Skin of body (tissue), 1 donor: ENCODE measurements at regions not wholly inside any gene's neighbourhood (a gene's known extent, or its start where the extent isn't known, plus 50 kb on each side); places are given as distances from the start of the nearest gene placed in this dataset.
"Not testable (repeated sequence)": the region's sequence is repeated elsewhere in the genome, so short reads cannot be mapped to it uniquely, and the experiment has no call there.

Experiments used
- DNase-seq: peaks from one replicate; lab custom pipeline; 2025; lab: John Stamatoyannopoulos, UW

DNA sequence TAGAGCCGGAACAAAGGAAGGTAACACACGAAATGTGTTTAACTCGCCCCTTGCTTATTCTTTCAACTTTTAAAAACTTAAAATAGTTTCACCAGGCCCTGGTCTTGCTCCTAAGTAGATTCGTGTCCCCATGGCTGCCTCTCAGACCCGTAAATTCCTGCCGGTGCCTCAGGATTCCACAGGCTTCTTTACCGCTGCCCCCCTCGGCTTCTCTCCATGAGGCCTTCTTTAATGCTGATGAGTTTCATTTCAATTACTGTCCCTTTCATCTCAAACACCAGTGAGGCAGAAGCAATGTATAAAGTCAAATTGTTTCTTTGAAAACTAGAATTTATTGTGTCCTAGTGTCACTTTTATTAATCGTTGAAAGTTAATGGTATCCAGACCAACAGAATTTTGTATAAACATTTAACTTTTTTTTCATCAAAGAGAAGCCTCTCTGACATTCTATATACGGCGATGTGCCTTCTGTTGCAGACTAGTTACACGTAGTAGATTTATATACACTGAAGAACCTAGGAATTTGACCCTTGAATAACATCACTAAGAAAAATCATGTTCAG is 225.2 kb downstream of the C7orf25 start:
- no peak for DNase-seq

DNA sequence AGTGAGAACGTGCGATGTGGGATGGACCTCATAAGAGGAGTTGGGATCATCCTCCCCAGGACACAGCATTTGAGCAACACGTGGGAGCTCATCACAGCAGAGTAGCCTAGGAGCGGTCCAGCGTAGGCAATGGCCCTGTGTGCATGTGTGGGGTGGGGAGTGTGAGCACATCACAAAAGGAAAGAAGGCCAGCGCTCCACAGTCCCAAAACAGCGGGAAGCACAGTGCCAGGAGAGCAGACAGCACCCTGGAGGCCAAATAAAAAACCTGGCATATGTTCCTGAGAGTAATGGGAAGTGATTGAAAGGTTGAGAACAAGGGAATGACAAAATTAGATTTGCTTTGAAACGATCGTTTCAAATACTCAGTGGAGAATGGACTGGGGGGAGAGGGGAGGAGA is 226.0 kb downstream of the C7orf25 start:
- DNase-seq, result no peak

DNA sequence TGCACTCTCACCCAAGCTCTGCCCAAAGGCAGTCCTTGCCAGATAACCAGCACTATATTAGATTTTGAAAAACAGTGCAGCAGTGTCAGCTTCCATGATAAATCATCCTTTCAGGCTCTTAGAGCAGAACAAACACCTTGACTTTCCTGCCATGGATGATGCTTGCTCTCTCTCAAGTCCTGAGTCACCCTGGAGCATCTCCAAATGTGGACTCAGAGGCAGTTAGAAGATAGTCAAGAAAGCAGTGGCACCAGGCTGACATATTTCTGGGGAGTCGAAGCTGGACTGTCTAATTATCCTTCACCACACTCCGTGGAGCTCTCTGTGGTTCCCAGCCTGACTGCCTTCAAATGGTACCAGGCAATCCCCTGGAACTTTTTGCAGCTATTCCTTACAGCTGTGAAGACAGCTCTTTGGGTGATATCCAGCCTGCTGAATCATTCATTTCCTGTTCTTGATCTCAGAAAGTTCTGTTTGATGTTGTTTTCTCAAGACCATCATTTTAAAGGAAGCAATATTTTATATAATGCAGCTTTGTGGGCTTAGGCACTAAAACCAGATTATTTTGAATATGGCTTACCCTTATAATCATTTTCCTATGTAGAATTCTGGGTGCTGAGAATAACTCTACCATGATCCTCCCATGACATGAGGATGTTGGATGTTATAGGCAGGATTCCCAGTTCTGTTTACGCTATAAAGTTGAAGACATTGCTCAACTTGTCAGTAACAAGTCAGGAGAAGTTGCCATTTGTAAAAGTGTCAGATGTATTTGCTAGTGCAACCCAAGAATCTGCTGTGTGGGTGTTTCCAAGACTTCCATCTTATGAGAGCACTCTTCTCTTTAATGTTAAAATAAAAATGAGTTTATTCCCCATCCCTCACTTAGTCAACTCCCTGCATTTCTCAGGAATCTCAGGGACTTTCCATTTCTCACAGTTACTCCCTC is 233.8 kb downstream of the C7orf25 start:
- DNase-seq, result peak; percentile 94

DNA sequence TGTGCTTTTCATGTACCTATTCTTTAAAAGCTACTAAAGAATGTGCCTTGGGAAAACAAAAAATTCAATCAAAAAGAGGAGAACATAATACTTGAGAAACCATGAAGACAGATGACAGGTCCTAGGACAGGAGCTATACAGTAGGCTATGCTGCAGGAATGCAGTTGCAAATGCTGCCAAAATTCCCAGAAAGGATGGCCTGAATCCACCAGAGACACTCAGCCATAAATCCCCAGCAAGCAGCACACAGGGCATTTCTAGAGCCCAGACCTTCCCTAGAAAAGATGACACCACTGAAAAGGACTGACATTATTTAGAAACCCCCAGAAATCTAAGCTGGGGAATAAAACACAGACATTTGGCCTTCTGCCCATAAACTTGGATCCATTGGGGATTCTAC is 237.3 kb downstream of the C7orf25 start:
- no peak for DNase-seq

DNA sequence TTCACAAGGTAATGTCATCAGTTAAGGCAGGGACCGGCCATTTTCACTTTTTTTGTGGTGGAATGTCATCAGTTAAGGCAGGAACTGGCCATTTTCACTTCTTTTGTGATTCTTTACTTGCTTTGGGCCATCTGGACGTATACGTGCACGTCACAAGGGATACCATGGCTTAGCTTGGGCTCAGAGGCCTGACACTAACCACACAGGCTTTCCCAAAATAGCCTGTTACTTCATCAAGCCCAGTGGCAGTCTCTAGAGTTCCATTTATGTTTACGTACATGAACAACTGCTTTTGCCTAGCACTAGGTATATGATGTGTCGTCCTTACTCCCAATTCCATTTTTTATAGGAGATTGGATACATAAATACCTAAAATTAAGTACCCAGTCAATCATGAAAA is 237.9 kb downstream of the C7orf25 start:
- no peak for DNase-seq

DNA sequence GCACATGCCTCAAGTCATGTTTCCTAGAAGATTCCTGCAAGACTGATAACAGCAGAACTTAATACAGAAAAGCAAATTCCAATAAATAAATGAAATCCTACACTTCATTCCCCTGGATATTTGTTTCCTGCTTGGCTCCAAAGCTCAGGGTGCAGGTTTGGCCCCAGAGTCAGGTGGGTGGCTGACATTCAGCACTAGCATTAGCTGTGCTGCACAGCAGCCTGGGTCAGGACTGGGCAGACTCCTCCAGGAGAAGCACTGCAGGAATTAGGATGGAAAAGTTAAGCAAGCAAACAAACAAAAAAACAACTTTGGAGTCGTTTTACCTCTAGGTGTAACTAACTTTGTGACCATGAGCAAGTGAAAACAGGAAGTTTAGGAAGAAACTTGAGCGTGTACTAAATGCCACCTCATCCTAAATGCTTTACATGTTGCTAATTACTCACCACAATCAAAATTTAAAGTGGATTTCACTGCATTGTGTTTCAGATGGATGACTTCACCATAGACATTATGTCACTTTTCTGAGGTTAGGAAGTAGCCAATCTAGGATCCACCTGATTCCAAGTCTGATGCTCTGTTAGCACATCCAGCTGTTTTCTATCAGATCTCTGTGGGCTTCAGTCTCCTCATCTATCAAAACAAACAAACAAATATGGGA is 239.4 kb downstream of the C7orf25 start:
- no peak for DNase-seq

DNA sequence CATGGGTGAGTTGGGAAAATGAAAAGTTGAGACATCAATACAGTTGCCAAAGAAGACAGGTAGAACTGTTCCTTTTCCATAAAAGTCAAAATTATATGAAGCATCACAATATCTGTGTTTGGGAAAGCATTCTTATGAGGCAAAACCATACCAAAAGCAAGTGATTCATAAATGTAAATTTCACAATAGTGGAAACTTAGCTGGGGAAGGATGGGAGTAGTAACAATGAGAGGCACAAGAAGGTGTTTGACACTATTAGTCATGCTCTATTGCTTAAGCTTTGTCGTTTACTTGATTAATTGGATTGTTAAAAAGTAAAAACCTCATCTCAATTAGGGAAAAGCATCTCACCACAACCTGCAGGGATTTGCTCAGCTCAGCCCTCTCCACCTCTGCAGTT is 240.2 kb downstream of the C7orf25 start:
- no peak for DNase-seq

DNA sequence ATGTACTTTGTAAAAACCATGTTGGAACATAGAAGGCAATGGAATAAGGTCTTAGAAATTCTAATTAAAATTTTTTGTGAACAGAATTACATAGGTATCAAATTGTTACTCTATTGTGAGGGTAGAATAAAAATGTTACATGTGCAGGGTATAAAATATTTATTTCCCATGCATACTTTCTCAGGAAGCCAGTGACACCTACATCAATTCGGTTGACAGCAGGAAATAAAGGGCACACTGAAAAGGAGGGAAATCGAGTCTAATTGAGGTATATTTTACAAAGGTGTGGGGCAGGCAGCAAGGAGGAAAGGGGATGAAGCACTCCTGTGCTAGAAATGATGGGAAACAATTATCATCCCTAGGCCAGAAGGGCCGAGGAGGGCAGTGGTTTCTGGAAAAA is 244.9 kb downstream of the C7orf25 start:
- no peak for DNase-seq

DNA sequence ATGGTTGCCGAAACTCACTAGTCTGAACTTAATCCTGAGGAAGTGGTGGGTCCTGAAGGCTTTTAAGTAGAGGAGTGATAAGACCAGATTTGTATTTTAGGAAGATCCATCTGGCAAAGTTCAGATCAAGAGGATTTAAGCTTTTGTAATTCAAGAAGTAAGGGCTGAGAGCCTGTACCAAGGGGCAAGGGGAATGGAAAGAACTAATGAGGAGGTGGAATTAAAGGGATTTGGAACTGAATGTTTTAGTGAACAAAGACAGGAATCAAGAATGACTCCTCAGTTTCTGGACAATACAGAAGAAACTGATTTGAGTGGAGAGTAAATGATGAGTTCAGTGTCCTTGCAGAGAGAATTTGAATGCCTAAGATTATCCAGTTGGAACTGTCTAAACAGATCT is 249.0 kb downstream of the C7orf25 start:
- DNase-seq, result no peak

DNA sequence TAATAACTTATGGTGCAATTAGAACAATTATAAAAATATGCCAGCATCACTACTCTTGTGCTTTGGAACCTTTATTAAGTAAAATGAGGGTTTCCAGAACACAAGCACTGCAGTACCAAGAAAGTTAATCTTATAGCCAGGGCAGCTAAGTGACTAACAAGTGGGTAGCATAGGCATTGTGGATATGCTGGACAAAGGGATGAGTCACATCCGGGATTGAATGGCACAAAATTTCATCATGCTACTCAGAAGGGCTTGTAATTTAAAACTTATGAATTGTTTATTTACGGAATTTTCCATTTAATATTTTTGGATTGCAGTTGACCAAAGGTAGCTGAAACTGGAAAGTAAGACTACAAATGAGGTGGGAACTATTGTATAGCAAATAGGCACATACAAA is 250.6 kb downstream of the C7orf25 start:
- DNase-seq, result no peak

DNA sequence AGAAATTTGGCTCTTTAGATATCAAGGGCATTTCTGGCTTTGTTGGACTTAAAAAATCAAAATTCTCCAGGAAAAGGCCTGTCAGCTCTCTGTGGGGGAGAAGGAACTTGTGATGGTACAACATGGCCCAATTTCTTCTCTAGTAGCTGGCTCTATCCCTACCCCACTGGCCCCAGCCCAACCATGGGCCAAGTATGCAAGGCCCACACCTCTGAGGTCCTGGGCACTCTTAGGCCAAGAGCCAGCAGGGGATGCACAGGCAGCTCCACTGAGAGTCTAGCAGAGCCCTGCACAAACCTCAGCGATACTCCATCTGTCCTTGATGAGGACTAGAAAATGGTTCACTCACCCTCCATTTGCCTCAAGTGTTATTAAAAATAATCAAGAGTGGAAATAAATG is 261.2 kb downstream of the C7orf25 start:
- no peak for DNase-seq

DNA sequence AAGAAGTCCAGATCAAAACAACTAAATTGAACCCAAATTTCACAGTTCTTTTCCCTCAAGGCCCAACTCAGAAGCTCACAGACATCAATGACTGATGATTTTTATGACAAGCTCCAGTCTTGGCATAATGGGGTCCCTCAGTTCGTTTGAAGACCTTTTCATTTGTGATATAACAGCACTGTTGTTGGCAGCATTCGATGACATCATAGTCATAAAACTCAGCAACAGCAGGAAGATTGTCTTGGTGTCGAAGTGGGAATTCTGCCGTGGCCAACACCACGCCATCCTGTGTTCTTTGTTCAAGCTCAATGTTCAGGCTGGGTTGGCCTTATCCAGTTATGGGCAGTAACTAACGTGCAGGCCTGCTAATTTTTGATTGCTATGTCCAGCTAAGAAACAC is 261.7 kb downstream of the C7orf25 start:
- DNase-seq, result peak; percentile 38

DNA sequence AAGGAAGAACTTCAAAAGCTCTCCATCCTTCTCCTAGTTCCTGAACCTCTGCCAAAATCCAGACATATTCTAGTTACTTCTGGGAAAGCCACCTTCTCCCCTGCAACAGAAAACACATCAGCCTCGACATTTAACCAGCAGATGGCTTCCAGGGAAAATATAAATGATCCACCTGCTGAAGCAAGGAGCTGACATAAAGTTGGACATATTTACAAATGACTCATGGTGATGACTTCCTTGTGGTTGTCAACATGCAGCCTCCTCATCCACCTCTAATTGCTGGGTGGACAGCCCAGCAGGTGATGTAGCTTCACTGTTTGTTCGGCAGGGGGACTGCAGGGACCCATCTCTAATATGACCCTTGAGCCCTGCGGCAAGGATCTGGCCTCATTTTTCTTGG is 266.0 kb downstream of the C7orf25 start:
- DNase-seq, result no peak

DNA sequence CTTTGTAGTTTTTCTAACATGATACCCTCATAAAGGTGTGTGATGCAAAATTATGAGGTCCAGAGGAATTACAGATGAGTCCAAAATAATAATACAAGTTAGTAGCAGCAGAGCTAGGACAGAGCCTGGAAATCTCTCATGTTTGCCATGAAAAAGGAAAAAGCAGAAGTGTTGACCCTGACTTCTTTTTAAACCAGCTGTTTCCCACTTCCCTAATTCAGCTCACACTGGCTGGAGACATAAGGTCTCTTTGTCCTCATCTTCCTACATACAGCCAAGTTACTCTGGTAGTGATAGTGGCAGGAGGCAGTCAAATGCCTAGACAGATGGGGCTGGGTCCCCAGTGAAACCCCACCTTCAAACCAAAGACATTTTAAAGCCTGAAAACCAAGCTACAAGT is 269.2 kb downstream of the C7orf25 start:
- no peak for DNase-seq

DNA sequence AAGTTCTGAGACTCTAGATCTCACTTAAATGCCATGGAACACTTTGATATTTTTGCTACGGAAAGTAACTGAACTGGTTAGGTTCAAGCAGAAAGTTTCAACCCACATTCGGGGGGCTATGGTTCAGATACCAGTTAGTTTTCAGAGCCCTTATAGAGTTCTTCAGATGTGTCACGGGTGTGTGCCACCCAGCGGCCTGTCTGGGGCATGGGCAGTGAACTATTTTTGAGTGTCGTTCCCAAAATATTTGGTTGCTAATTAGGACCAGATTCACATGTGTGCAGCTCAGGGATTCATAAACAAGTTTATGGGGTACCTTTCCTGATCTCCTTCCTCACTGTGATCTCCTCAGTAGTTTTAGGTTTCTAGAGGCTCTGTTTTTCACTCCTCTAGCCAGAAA is 271.9 kb downstream of the C7orf25 start:
- no peak for DNase-seq

DNA sequence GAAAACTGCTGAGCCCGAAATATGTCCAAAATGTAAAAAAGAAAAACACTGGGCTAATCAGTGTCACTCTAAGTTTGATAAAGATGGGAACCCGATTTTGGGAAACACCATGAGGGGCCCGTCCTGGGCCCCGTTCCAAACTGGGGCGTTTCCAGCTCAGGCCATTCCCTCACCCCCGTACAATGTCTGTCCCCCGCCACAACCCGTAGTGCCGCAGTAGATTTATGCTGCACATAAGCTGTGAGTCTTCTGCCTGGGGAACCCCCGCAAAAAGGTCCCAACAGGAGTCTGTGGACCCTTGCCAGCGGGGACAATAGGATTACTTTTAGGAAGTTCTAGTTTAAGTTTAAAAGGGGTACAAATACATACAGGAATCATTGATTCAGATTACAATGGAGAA is 275.5 kb downstream of the C7orf25 start:
- not testable (repeated sequence) for DNase-seq

DNA sequence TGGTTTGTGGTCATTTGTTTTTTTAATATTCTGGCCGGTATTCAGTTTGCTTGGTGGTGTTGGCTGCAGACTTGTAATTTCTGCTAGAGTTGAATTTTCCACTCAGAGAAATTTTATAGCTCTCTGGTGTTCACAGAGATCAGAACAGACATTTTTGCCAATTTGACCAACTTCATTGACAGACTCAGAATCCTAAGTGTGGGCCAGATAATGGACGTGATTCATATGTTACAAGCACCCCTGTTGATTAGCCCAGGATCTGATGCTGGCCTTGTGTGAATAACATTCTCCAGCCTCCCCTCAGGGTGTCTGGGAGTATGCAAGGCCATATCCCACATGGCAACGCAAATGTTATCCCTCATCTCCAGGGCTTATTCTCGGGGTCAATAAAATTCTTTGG is 283.8 kb downstream of the C7orf25 start:
- peak; percentile 28 for DNase-seq

DNA sequence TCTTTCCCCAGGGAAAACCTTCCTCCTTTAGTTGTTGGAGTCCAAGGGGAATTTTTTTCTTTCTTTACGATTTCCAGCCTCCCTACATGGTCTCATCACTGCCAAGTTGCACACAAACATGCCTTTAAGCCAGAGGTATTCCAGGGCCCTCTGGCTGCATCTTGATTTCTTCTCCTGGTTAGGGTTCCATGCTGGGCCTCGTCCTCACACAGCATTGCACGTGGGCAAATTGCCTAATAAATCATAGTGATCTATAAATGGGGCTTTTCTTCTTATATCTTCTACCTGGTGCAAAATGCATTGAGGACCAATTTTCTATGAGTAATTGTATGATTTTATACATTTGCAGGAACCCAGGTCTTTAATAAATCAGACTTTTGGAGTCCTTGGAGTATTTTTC is 284.2 kb downstream of the C7orf25 start:
- no peak for DNase-seq

DNA sequence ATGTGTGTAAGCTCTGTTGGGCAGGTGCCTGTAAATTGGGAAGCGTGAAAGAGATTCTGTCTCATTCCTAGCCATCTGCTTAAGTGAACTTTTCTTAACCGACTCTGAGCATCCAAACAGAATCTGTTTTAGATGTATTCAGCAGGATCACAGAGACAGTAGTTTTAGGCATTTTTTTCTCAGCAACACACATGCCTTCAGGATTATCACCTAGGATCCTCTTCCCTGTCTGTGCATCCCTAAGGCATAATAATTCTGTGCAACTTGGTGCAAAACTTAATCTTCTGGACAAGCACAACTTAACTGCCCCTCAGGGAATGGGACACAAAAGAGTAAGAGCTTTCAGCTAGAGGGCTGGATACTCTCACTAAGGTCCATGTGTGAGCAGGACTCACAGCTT is 284.8 kb downstream of the C7orf25 start:
- DNase-seq, result peak; percentile 16

DNA sequence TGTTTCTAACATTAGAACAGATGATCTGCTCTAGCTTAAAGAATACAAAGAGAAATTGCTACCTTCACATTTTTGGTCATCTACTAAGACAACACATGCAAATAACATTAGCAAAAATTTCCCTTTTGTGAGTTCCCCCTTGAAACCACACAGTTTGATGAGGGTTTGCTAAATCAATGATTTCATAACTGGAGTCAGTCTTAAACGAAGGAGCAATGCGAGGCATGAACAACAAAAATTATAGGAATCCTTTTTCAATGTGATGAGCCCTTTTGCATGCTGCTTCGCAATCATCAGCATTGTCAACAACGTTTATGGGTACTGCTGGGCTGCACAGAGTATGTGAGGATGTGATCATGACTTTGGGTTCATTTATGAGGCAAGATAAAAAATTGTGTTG is 286.4 kb downstream of the C7orf25 start:
- DNase-seq, result no peak

DNA sequence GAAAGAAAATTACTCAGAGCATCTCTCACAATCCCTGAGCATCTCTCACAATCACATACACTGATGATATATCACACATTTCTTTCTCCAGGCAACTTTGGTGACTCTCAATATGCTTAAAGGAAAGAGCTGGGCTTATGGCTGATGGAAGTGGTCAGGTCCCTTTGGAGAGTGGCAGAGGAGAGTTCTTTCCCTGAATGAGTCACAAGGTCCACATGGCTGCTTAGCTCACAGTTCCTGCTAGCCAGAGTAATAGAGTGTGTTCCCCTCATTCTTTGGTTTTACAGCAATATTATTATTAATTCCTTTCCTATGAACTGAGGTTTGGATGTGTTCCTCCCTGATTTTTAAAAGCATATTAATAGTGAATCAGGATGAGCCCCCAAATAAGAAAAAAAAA is 287.4 kb downstream of the C7orf25 start:
- DNase-seq, result no peak

DNA sequence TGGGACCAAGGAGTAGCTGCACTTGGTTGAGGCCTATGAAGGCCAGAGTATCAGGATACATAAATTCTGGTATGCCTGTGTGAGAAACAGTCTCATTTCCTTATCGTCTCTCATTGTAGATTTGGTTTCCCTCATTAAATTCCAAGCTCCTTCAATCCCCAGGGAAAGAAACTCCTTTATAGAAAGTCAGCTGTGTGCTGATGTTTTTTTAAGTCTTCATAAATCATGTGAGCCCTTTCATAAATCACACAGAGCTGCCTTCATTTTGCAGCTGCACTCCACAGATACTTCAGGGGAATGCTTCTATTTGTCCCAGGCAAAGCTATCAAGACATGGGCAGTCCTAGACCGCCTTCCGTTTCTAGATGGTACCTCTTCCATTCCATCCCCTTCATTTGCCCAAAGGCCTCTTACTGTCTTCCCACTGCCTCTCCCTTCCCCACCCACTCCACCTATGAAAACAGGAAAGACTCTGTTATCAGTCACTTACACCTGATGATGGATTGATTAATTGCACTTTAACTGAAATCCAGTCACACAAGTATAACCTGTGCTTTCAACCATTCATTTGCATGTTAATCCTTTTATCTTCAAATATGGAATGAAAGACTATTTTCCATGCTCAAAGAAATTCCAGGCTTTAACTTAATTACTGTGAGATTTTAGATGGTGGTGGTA is 290.2 kb downstream of the C7orf25 start:
- peak; percentile 37 for DNase-seq
